HepG2 (cell line): ENCODE measurements at regions not wholly inside any gene's neighbourhood (a gene's known extent, or its start where the extent isn't known, plus 50 kb on each side); places are given as distances from the start of the nearest gene placed in this dataset.

ENCODE experiments used
- ATAC-seq: fragments of 200-7000 bp; cut with Tn5 transposase; 3 replicates; pipeline ENCODE4 v1.9.1; 2020; ENCODE audit warnings: mild to moderate bottlenecking, moderate library complexity
- BruUV-seq: library from RNA; stranded (reverse); fragments of 400-500 nt; replicated peaks from 2 replicates; lab custom pipeline; 2021; lab: Mats Ljungman, UMichigan
- CTCF ChIA-PET: fragments of 300-600 bp; formaldehyde crosslinking; extraction: SDS; loops from one replicate; lab custom pipeline; 2021; ENCODE audit warnings: low total read pairs, inconsistent platforms, low intra/inter-chr PET ratio; lab: Yijun Ruan, JAX
- POLR2A ChIA-PET: fragments of 350-600 bp; sonication (Branson Sonifier 250); formaldehyde crosslinking; loops from one replicate; lab custom pipeline; 2020; ENCODE audit warnings: antibody characterized with exemption, inconsistent platforms; lab: Yijun Ruan, JAX
- DNase-seq: peaks from one replicate; pipeline ENCODE4 v3.0.0-alpha.2; 2015; ENCODE audit warnings: low spot score
- FAIRE-seq: peaks from 3 replicates; lab custom pipeline; 2011; peaks lifted over from hg19 to GRCh38; lab: Jason Lieb, UNC
- H2AFZ ChIP-seq: one replicate; pipeline ENCODE4 v1.6.1; 2011; ENCODE audit warnings: low read length, inconsistent platforms
- H3K27ac ChIP-seq: fragments of 300-600 bp; 3 replicates; pipeline ENCODE4 v1.8.0; 2011; ENCODE audit warnings: mixed run types, mild to moderate bottlenecking, mixed read lengths, low read length, inconsistent platforms; ENCODE audit not compliant: insufficient read depth; ENCODE audit errors: extremely low read length
- H3K27me3 ChIP-seq, 2 experiments: fragments of 200-600 bp in 1 of 2; 2 replicates in 1 of 2; 3 replicates in 1 of 2; pipeline versions ENCODE4 v1.6.0 to v1.8.0; 2011; ENCODE audit warnings: low read length in 2 of 2, mild to moderate bottlenecking in 2 of 2, moderate library complexity in 2 of 2, inconsistent platforms in 1 of 2; ENCODE audit not compliant: insufficient read depth in 2 of 2, control insufficient read depth in 1 of 2
- H3K36me3 ChIP-seq, 2 experiments: fragments of 200-600 bp in 1 of 2; replicated peaks in 1 of 2; 2 replicates in 1 of 2; 3 replicates in 1 of 2; pipeline versions ENCODE4 v1.5.1 to v1.8.0; 2011; ENCODE audit warnings: low read length in 2 of 2, inconsistent platforms in 1 of 2; ENCODE audit not compliant: insufficient read depth in 2 of 2, control insufficient read depth in 1 of 2
- H3K4me1 ChIP-seq: 2 replicates; pipeline ENCODE4 v1.5.1; 2012; ENCODE audit warnings: low read length, inconsistent platforms; ENCODE audit not compliant: insufficient read depth
- H3K4me2 ChIP-seq: 2 replicates; pipeline ENCODE4 v1.6.0; 2011; ENCODE audit warnings: low read depth, low read length, inconsistent platforms
- H3K4me3 ChIP-seq, 3 experiments: fragments of 200-600 bp in 1 of 3; sonication (generic), shearing (Covaris generic) in 1 of 3; replicated peaks in 1 of 3; 2 replicates each; pipeline ENCODE4 v1.5.1; 2011 to 2016; ENCODE audit warnings: low read length in 3 of 3, inconsistent platforms in 2 of 3, low read depth in 2 of 3, mild to moderate bottlenecking in 2 of 3, control low read depth in 1 of 3, mixed read lengths in 1 of 3; ENCODE audit not compliant: insufficient read depth in 1 of 3
- H3K79me2 ChIP-seq: one replicate; pipeline ENCODE4 v1.6.1; 2011; ENCODE audit warnings: low read length, inconsistent platforms; ENCODE audit not compliant: insufficient read depth
- H3K9ac ChIP-seq: 2 replicates; pipeline ENCODE4 v1.6.0; 2011; ENCODE audit warnings: mild to moderate bottlenecking, low read depth, low read length, inconsistent platforms; ENCODE audit not compliant: insufficient read depth
- H3K9me3 ChIP-seq: 2 replicates; pipeline ENCODE4 v1.5.1; 2012; ENCODE audit warnings: mild to moderate bottlenecking, low read length
- H4K20me1 ChIP-seq: 2 replicates; pipeline ENCODE4 v1.6.0; 2011; ENCODE audit warnings: inconsistent platforms, mild to moderate bottlenecking, low read length, moderate library complexity; ENCODE audit not compliant: insufficient read depth
- ARNTL ChIP-seq: sonication (generic); formaldehyde crosslinking; IDR thresholded peaks from 2 replicates; pipeline ENCODE4 v1.4.0; 2020; ENCODE audit warnings: mild to moderate bottlenecking, missing genetic modification reagents
- FOSL2 ChIP-seq: sonication (generic); formaldehyde crosslinking; IDR thresholded peaks from 2 replicates; pipeline ENCODE4 v1.4.0; 2020; ENCODE audit warnings: missing genetic modification reagents
- REPIN1 ChIP-seq: sonication (generic); formaldehyde crosslinking; IDR thresholded peaks from 2 replicates; pipeline ENCODE4 v1.8.0; 2022; ENCODE audit warnings: missing genetic modification reagents, low read depth, mild to moderate bottlenecking, borderline replicate concordance
- ZC3H13 ChIP-seq: sonication (generic); formaldehyde crosslinking; IDR thresholded peaks from 2 replicates; pipeline ENCODE4 v1.8.1; 2023; ENCODE audit warnings: mild to moderate bottlenecking, missing genetic modification reagents, moderate library complexity
- ZNF703 ChIP-seq: sonication (generic); formaldehyde crosslinking; IDR thresholded peaks from 2 replicates; pipeline ENCODE4 v1.5.1; 2020; ENCODE audit warnings: missing genetic modification reagents, mild to moderate bottlenecking, moderate library complexity, borderline replicate concordance
- WGBS: methylation state at CpG from one replicate; pipeline ENCODE4 v1.1.6; 2017; ENCODE audit warnings: low lambda C conversion rate; 5-methylcytosine and 5-hydroxymethylcytosine counted together
- in situ Hi-C: cut with HindIII; loops from 2 replicates; pipeline ENCODE4 v1.10.0; 2017; ENCODE audit warnings: low pct_unique_long_range_greater_than_20kb; ENCODE audit not compliant: extremely low pct_ligation_motif_present
- intact Hi-C: fragments of 100-400 bp; cut with micrococcal nuclease; formaldehyde crosslinking; loops from one replicate; pipeline ENCODE4 v1.10.0; 2022; ENCODE audit not compliant: unreplicated experiment

DNA sequence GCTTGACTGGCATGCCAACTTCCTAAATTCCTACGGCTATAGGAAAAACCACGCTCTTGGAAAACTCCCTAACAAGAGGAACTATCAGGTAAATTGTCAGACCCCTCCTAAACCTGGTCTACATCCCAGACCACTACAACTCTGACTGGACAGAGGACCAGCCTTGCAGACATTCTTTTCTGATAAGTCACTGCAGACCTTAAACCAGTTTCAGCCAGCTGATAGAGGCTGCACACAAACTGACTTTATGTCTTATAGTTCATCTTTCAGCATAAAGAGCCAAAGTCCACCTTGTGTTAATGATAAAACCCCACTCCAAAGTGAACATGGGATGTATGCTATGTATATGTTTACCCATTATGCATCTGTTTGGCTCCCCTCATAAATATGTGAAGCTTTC is 166.6 kb downstream of the KTN1 start:
- Histone ChIP-seq H3K27ac (no peak overlapping the region), H3K4me2 (no peak overlapping the region), H3K9me3 (no peaks in the 10 kb centered on the region), H3K79me2 (no peaks in the 10 kb centered on the region), H4K20me1 (no peaks in the 10 kb centered on the region), H3K4me1 (peaks cover 18% of the 10 kb centered on the region), H3K27me3 (no peaks in the 10 kb centered on the region), H3K36me3 (no peaks in the 10 kb centered on the region), H2AFZ (no peak overlapping the region), H3K4me3 (no peak overlapping the region), H3K9ac (no peak overlapping the region)
- TF ChIP-seq FOSL2 (CRISPR knock-in tag) = peak; percentile 47; the same call in 1 of the 2 replicates
- no peak for TF ChIP-seq ZC3H13 (CRISPR knock-in tag)
- FAIRE-seq (no peak), DNase-seq (peak; percentile 14), ATAC-seq (peak; percentile 43; the same call in 1 of the 3 replicates)
- CTCF ChIA-PET = no interaction called here
- WGBS = 93% methylated on average over 2 of the region's 2 CpGs
- POLR2A ChIA-PET = no interaction called here
- BruUV-seq = no TSS peak
- in situ Hi-C loops = no loop called here
- intact Hi-C loops = no loop called here

GRCh38 chr14:55747186-55747585 is 167.2 kb downstream of the KTN1 start:
- no peaks in the 10 kb centered on the region for H4K20me1 ChIP-seq

More at GRCh38 chr14:55747186-55747585, 167.2 kb downstream of the KTN1 start:
- POLR2A ChIA-PET = no interaction called here
- FAIRE-seq (no peak), DNase-seq (no peak), ATAC-seq (no peak)
- TF ChIP-seq REPIN1 (CRISPR knock-in tag) (no peak), ZNF703 (CRISPR knock-in tag) (no peak), ARNTL (CRISPR knock-in tag) (no peak)
- in situ Hi-C loops (no loop called here), intact Hi-C loops (no loop called here)
- Histone ChIP-seq H3K4me1 (peaks cover 18% of the 10 kb centered on the region), H3K27me3 (no peaks in the 10 kb centered on the region), H3K27ac (no peak overlapping the region), H3K4me2 (no peak overlapping the region), H3K4me3 (no peak overlapping the region), H2AFZ (no peak overlapping the region), H3K79me2 (no peaks in the 10 kb centered on the region), H3K9ac (no peak overlapping the region), H3K9me3 (no peaks in the 10 kb centered on the region), H3K36me3 (no peaks in the 10 kb centered on the region)
- WGBS = 47% methylated on average over 3 of the region's 6 CpGs
- CTCF ChIA-PET = no interaction called here
- BruUV-seq = no TSS peak
